Stimulated activated CD8-positive, alpha-beta memory T cell treated with anti-CD3 and anti-CD28 coated beads, Interleukin-2, amount 100 ng/mL, for 48 hours (primary cell): ENCODE measurements at regions not wholly inside any gene's neighbourhood (a gene's known extent, or its start where the extent isn't known, plus 50 kb on each side); places are given as distances from the start of the nearest gene placed in this dataset.
"Not testable (repeated sequence)": the region's sequence is repeated elsewhere in the genome, so short reads cannot be mapped to it uniquely, and the experiment has no call there.

ENCODE experiments used
- DNase-seq, 2 donors: peaks; one replicate each; pipeline ENCODE4 v3.0.0-alpha.2; 2020; ENCODE audit warnings: low read depth in 2 of 2

GRCh38 chr10:27345455-27345920 lies 104.9 kb upstream of the ACBD5 start:
- DNase-seq, result no peak

- no peak for DNase-seq
Observed at GRCh38 chr10:27344568-27345454, 104.2 kb upstream of the ACBD5 start.

GRCh38 chr10:27341001-27341400 lies 100.4 kb upstream of the ACBD5 start:
- no peak for DNase-seq

- not testable (repeated sequence) for DNase-seq
Observed at GRCh38 chr10:27335246-27335645, 94.6 kb upstream of the ACBD5 start.

- no peak for DNase-seq
Observed at GRCh38 chr10:27330074-27330473, 89.5 kb upstream of the ACBD5 start.

- DNase-seq, result no peak
Observed at GRCh38 chr10:27328946-27329345, 88.3 kb upstream of the ACBD5 start.

- not testable (repeated sequence) for DNase-seq
Observed at GRCh38 chr10:27326748-27327147, 86.2 kb upstream of the ACBD5 start.

DNA sequence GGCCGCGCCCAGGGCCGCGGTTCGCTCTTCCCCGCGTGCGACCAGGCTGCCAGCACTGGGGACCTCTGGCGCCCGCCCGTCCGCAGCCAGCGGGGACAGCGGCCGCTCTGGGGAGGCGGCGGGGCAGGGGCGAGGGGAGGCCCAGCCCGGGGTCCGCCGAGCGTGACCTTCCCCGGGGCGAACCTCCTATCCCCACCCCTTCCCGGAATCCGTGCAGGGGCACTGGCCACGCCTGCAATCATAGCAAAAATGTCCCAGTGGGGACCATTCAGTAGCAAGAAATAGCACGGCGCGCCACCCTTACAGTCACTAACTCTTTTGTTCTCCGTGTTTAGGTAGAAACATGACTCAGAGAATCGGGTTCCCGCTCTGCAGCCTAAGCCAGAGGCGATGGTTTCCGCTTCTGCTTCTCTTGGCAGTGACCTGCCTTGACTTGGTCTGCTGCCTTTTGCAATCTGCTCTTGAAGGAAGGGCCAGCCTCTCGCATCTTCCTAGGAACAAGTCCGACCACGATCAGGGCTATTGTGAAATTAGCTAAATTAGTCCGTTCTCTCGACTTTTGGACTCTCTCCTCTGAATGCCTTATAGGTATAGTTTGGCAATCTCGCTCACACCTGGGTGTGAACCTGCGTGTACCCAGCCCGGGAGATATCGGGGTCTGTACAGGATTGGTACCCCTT lies 79.3 kb upstream of the ACBD5 start:
- peak in 1 of 2 donors; percentile 23 for DNase-seq

DNA sequence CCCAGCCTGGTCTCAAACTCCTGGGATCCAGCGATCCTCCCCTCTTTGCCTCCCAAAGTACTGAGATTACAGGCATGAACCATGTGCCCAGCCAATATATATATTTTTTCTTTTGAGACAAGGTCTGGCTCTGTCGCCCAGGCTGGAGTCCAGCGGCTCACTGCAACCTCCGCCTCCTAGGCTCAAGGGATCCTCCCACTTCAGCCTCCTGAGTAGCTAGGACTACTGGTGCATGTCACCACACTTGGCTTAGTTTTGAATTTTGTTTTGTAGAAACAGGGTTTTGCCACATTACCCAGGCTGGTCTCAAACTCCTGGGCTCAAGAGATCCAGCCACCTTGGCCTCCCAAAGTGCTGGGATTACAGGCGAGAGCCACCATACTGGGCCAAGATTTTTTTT lies 78.5 kb upstream of the ACBD5 start:
- not testable (repeated sequence) for DNase-seq

- not testable (repeated sequence) for DNase-seq
Observed at GRCh38 chr10:27315082-27315481, 74.5 kb upstream of the ACBD5 start.

GRCh38 chr10:27313586-27313985 lies 73.0 kb upstream of the ACBD5 start:
- not testable (repeated sequence) for DNase-seq

- no peak for DNase-seq
Observed at GRCh38 chr10:27312854-27313253, 72.3 kb upstream of the ACBD5 start.

- DNase-seq, result not testable (repeated sequence)
Observed at GRCh38 chr10:27311809-27312208, 71.2 kb upstream of the ACBD5 start.

- DNase-seq, result not testable (repeated sequence)
Observed at GRCh38 chr10:27298522-27298850, 57.9 kb upstream of the ACBD5 start.

DNA sequence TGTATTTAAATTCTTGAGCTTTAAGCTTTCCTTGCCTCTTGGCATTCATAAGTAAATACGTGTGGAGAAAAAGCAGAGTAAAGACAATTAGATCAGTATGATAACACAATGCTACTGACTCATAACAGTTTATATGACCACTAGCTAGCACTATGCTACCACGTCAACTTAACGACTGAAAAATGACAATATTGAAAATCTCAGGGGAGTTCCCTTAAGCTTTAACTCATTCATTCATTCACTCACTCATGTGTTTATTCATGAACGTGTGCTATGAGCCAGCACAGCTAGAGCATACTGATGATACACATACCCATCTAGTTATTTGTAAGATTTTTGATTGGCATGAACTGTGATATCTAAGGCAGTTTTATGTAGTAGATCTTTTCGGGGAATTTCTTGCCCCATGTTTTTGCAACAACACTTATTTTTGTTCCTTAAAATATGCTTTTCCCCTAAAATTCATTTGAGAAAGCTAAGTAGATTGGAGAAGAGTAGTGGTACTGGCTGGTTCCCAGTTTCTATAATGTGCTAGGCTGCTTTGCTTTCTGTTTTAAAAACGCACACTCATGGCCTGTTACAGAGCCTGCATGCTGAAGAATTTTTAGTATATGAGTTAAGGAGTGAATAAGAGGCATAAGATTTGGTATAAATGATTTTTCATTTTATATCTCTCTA lies 57.4 kb upstream of the ACBD5 start:
- no peak for DNase-seq

DNA sequence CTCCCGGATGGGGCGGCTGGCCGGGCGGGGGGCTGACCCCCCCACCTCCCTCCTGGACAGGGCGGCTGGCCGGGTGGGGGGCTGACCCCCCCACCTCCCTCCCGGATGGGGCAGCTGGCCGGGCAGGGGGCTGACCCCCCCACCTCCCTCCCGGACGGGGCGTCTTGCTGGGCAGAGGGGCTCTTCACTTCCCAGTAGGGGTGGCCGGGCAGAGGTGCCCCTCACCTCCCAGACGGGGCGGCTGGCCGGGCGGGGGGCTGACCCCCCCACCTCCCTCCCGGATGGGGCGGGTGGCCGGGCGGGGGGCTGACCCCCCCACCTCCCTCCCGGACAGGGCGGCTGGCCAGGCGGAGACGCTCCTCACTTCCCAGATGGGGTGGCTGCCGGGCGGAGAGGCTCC lies 55.7 kb upstream of the ACBD5 start:
- not testable (repeated sequence) for DNase-seq

DNA sequence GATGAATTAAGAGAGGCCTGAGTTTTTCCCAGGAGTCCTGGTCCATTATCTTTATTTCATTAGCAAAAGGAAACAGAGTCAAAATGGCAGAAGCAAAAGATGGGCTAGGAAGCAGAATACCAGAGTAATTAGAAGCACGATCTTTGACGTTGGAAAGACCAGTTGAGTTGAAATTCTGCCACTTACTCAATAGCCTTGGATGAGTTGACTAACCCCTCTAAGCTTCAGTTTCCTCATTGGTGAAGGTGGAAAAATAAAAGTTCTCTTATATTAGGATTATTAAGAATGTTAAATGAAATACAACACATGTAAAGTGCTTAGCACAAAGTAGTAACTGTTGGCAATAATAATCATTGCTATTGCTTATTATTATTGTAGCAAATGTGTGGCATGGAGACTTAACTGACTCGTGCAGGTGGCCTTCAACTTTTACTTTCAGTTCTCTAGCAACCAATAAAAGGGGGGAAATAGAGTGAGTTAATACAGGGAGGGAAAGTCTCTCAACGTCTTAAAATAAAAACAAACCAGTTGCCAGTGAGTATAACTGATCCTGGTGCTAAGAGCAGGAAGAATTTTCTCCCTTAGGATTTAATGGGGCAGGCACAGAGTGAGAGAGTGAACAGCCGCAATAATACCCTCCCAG lies 50.8 kb upstream of the ACBD5 start:
- not testable (repeated sequence) for DNase-seq
